Keratinocyte (primary cell): ENCODE measurements at regions not wholly inside any gene's neighbourhood (a gene's known extent, or its start where the extent isn't known, plus 50 kb on each side); places are given as distances from the start of the nearest gene placed in this dataset.

ENCODE experiments used
- DNase-seq: peaks from one replicate; pipeline ENCODE4 v3.0.0-alpha.2; 2011; ENCODE audit warnings: low read depth, missing footprints, low spot score
- FAIRE-seq: peaks from 2 replicates; lab custom pipeline; 2011; peaks lifted over from hg19 to GRCh38; lab: Jason Lieb, UNC
- H2AFZ ChIP-seq: 2 replicates; pipeline ENCODE4 v1.6.0; 2012; ENCODE audit warnings: low read length, control low read depth, inconsistent platforms; ENCODE audit not compliant: control insufficient read depth
- H3K27ac ChIP-seq: 2 replicates; pipeline ENCODE4 v1.5.1; 2011; ENCODE audit warnings: low read length; ENCODE audit not compliant: control insufficient read depth, insufficient read depth
- H3K27me3 ChIP-seq: 3 replicates; pipeline ENCODE4 v1.6.0; 2011; ENCODE audit warnings: low read length; ENCODE audit not compliant: control insufficient read depth, insufficient read depth; ENCODE audit errors: extremely low read depth
- H3K36me3 ChIP-seq, 2 experiments: 2 replicates in 1 of 2; 3 replicates in 1 of 2; pipeline ENCODE4 v1.5.1; 2011; ENCODE audit warnings: low read length in 2 of 2, mild to moderate bottlenecking in 1 of 2; ENCODE audit not compliant: control insufficient read depth in 2 of 2, insufficient read depth in 2 of 2; ENCODE audit errors: extremely low read depth in 1 of 2
- H3K4me1 ChIP-seq: 3 replicates; pipeline ENCODE4 v1.5.1; 2011; ENCODE audit warnings: low read length; ENCODE audit not compliant: control insufficient read depth, insufficient read depth; ENCODE audit errors: extremely low read depth
- H3K4me2 ChIP-seq: 3 replicates; pipeline ENCODE4 v1.6.0; 2011; ENCODE audit warnings: low read depth, low read length; ENCODE audit not compliant: control insufficient read depth, insufficient read depth; ENCODE audit errors: extremely low read depth
- H3K4me3 ChIP-seq, 3 experiments: fragments of 200-600 bp in 1 of 3; sonication (generic) in 1 of 3; 2 replicates in 2 of 3; 3 replicates in 1 of 3; pipeline ENCODE4 v1.5.1; 2011 to 2016; ENCODE audit warnings: low read length in 3 of 3, mild to moderate bottlenecking in 3 of 3, control low read depth in 2 of 3, inconsistent platforms in 1 of 3, low read depth in 1 of 3, mixed read lengths in 1 of 3, mixed run types in 1 of 3, moderate library complexity in 1 of 3; ENCODE audit not compliant: control insufficient read depth in 2 of 3, insufficient read depth in 2 of 3; ENCODE audit errors: extremely low read depth in 1 of 3
- H3K79me2 ChIP-seq: 2 replicates; pipeline ENCODE4 v1.6.0; 2012; ENCODE audit warnings: low read length; ENCODE audit not compliant: control insufficient read depth, insufficient read depth
- H3K9ac ChIP-seq: 3 replicates; pipeline ENCODE4 v1.6.0; 2011; ENCODE audit warnings: low read length; ENCODE audit not compliant: control insufficient read depth, insufficient read depth; ENCODE audit errors: extremely low read depth
- H3K9me1 ChIP-seq: 3 replicates; pipeline ENCODE4 v1.6.0; 2011; ENCODE audit warnings: low read length; ENCODE audit not compliant: control insufficient read depth, insufficient read depth; ENCODE audit errors: extremely low read depth
- H3K9me3 ChIP-seq: 2 replicates; pipeline ENCODE4 v1.5.1; 2012; ENCODE audit warnings: low read depth, low read length; ENCODE audit not compliant: control insufficient read depth
- H4K20me1 ChIP-seq: 3 replicates; pipeline ENCODE4 v1.6.0; 2011; ENCODE audit warnings: low read length; ENCODE audit not compliant: control insufficient read depth, insufficient read depth; ENCODE audit errors: extremely low read depth
- EZH2 ChIP-seq: IDR thresholded peaks from one replicate; pipeline ENCODE4 v1.6.1; 2012; ENCODE audit warnings: inconsistent platforms, mild to moderate bottlenecking, low read length, moderate library complexity
- dilution Hi-C: fragments of 300-500 bp; cut with MboI; formaldehyde crosslinking; loops from one replicate; pipeline ENCODE4 v1.7.0; 2020; ENCODE audit warnings: low sequenced_read_pairs; ENCODE audit not compliant: extremely low pct_ligation_motif_present
- TF ChIP-seq, protein P1 (sequence below), 3 experiments: IDR thresholded peaks in 1 of 3; conservative IDR thresholded peaks in 1 of 3; optimal IDR thresholded peaks in 1 of 3; 2 replicates in 2 of 3; 3 replicates in 1 of 3; pipeline versions ENCODE3 to v1.5.1; 2011; ENCODE audit warnings: low read length in 3 of 3, mild to moderate bottlenecking in 3 of 3, moderate library complexity in 2 of 3, control low read depth in 1 of 3, inconsistent platforms in 1 of 3; ENCODE audit not compliant: insufficient read depth in 2 of 3; ENCODE audit errors: extremely low read depth in 1 of 3

DNA sequence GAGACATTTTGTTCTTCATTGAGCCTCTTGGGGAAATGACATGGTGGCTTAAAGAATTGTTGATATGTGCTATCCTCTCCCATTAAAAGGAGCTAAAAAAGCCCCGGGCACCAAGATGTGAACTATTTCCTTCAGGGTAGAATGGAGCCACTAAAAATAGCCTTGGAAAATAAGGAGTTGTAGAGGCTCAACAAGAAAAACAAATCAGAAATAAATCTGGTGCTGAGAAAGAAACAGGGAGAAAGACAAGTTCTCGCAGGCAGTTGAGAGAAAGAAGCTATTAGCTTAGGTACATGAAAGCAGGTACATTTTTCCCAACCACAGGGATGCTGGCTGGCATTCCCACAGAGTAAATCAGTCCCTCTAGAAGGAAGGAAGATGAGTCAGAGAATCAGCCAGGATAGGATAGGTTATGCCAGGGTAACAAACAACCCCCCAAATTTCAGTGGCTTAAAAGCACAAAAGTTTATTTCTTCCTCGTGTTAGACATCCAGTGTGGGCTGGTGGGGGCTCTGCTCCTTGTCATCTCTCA is 134.6 kb upstream of the ADRA1B start:
- Histone ChIP-seq H3K27me3 (no peaks in the 10 kb centered on the region), H3K4me3 (peak overlapping the region in 1 of 3 experiments; percentile 26), H4K20me1 (no peaks in the 10 kb centered on the region), H3K9me1 (no peaks in the 10 kb centered on the region), H3K79me2 (no peaks in the 10 kb centered on the region), H3K9me3 (peaks cover 6% of the 10 kb centered on the region), H3K27ac (peak overlapping the region; percentile 42), H3K9ac (no peak overlapping the region), H3K4me2 (peak overlapping the region; percentile 40), H3K36me3 (no peaks in the 10 kb centered on the region), H2AFZ (peak overlapping the region; percentile 54), H3K4me1 (peaks cover 47% of the 10 kb centered on the region)
- peak; percentile 36 for DNase-seq
- dilution Hi-C loops = no loop called here
- TF ChIP-seq, protein P1, sequence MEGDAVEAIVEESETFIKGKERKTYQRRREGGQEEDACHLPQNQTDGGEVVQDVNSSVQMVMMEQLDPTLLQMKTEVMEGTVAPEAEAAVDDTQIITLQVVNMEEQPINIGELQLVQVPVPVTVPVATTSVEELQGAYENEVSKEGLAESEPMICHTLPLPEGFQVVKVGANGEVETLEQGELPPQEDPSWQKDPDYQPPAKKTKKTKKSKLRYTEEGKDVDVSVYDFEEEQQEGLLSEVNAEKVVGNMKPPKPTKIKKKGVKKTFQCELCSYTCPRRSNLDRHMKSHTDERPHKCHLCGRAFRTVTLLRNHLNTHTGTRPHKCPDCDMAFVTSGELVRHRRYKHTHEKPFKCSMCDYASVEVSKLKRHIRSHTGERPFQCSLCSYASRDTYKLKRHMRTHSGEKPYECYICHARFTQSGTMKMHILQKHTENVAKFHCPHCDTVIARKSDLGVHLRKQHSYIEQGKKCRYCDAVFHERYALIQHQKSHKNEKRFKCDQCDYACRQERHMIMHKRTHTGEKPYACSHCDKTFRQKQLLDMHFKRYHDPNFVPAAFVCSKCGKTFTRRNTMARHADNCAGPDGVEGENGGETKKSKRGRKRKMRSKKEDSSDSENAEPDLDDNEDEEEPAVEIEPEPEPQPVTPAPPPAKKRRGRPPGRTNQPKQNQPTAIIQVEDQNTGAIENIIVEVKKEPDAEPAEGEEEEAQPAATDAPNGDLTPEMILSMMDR (optimal IDR thresholded peaks at IDR 0.05 in 1 of 3, IDR thresholded peaks at IDR 0.05 in 1 of 3, conservative IDR thresholded peaks at IDR 0.05 in 1 of 3; ENCODE audit: extremely low read depth in 1 of 3, insufficient read depth in 2 of 3, low read length in 3 of 3) = no peak
- TF ChIP-seq EZH2 = no peak
- peak; percentile 90 for FAIRE-seq

DNA sequence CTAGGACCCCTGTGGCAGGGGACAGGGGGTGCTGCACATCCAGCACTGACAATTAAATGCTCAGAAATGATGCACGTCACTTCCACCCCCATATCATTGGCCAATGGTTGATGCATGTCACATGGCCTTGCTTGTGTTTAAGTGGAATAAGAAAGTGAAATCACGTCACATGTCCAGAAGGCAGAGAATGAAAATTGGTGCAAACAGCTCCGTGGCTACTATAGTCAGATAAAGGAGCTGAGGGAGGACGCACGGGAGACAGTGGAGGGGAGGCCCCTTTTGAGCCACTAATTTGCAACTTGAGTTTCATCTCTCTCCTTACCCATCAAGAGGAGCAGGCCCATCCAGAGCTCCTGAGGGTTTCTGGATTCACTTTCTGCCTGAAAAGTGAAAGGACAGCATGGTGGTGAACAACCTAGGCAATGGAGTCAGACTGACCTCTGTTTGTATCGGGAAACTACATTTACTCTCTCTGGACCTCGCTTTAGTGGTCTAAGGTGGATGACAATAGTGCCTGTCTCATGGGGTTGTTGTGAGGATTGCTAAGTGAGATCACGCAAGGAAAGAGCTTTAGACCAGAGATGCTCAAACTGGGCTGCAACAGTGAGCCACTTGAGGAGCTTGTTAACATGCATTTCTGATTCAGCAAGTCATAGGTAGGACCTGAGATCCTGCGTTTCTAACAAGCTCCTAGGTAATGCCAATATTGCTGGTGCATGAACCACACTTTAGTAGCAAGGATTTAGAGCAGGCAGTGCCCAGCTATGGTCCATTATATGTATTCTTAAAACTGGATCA is 133.9 kb upstream of the ADRA1B start:
- H4K20me1 ChIP-seq = no peaks in the 10 kb centered on the region
- H3K9me3 ChIP-seq = peaks cover 6% of the 10 kb centered on the region
- H3K4me2 ChIP-seq = no peak overlapping the region
- dilution Hi-C loops = no loop called here
- H3K9me1 ChIP-seq = no peaks in the 10 kb centered on the region
- TF ChIP-seq EZH2 = no peak
- TF ChIP-seq, protein P1 (optimal IDR thresholded peaks at IDR 0.05 in 1 of 3, IDR thresholded peaks at IDR 0.05 in 1 of 3, conservative IDR thresholded peaks at IDR 0.05 in 1 of 3; ENCODE audit: extremely low read depth in 1 of 3, insufficient read depth in 2 of 3, low read length in 3 of 3) = no peak
- peak; percentile 13 for FAIRE-seq
- no peaks in the 10 kb centered on the region for H3K27me3 ChIP-seq
- H3K27ac ChIP-seq = no peak overlapping the region
- no peak overlapping the region for H3K9ac ChIP-seq
- no peak for DNase-seq
- H3K4me1 ChIP-seq = peaks cover 47% of the 10 kb centered on the region
- H3K4me3 ChIP-seq = no peak overlapping the region
- no peak overlapping the region for H2AFZ ChIP-seq
- no peaks in the 10 kb centered on the region for H3K36me3 ChIP-seq
- H3K79me2 ChIP-seq = no peaks in the 10 kb centered on the region
